ENCODE measurements at regions not wholly inside any gene's neighbourhood (a gene's known extent, or its start where the extent isn't known, plus 50 kb on each side); places are given as distances from the start of the nearest gene placed in this dataset.

- TF ChIP-seq CTCF (IDR thresholded peaks at IDR 0.05) (no peak), POLR2A (IDR thresholded peaks at IDR 0.05) (no peak), POLR2AphosphoS5 (IDR thresholded peaks at IDR 0.05) (no peak)
These were observed 1237.3 kb upstream of the FAM98A start for GRCh38 chr2:34836361-34836760.
